HG03439 (cell line): ENCODE measurements at regions not wholly inside any gene's neighbourhood (a gene's known extent, or its start where the extent isn't known, plus 50 kb on each side); places are given as distances from the start of the nearest gene placed in this dataset.
"Not testable (repeated sequence)": the region's sequence is repeated elsewhere in the genome, so short reads cannot be mapped to it uniquely, and the experiment has no call there.

ENCODE experiments used
- ATAC-seq: cut with Tn5 transposase; IDR thresholded peaks from one replicate; pipeline ENCODE4 v1.9.1; 2021; ENCODE audit warnings: mild to moderate bottlenecking, moderate library complexity; ENCODE audit not compliant: unreplicated experiment

GRCh38 chr3:95227092-95227491, 1164.2 kb downstream of the NSUN3 start:
- no peak for ATAC-seq

DNA sequence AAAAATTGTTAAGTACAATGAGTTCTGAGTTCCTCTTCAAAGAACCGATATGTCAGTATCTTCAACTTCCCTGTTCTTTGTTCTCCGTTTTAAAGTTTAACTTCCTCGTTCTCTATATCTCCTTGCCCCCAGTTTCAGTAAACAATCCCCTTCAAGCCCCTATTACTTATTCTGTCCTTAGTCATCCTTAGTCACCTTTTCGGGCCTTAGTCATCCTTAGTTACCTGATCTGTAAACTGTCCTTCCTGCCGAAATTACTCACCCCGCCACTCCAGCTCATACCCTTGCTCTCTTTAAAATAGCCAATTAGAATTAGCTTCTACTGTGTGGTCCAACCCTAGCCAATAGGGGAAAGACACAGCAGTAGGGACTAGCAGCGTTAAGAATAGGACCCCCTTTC, 1165.6 kb downstream of the NSUN3 start:
- ATAC-seq, result no peak

GRCh38 chr3:95235916-95236315, 1173.1 kb downstream of the NSUN3 start:
- no peak for ATAC-seq

DNA sequence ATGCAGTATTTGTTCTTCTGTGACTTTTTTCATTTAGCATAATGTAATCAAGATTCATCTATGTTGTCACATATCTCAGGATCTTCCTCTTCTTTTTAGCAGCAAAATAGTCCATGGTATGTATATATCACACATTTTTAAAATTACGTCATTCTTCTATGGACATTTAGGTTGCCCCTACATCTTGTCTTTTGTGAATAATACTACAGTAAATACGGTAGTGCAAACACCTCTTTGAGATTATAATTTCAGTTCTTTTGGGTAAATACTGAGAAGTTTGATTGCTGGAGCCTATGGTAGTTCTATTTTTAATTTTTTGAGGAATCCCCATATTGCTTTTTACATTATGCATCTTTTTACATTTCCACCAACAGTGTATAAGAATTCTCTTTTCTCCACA, 1174.9 kb downstream of the NSUN3 start:
- no peak for ATAC-seq

DNA sequence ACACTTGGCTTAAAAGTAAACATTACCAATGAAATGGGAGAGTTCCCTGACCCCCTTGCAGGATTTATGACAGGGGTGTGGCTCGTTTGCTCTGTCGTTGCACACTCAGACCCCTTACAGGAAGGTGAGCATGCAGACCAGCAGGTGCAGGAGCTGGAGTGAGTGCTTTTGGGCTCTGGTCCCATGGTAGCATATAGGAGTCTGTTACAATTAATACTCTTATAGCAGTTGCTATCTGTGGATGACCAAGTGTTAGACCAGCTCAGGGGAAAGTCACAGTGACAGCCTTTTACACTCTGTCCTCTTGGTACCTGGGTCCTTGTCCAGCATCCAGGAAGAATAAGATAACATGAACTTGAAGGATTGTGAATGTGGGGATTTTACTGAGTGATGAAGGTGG, 1177.5 kb downstream of the NSUN3 start:
- no peak for ATAC-seq

DNA sequence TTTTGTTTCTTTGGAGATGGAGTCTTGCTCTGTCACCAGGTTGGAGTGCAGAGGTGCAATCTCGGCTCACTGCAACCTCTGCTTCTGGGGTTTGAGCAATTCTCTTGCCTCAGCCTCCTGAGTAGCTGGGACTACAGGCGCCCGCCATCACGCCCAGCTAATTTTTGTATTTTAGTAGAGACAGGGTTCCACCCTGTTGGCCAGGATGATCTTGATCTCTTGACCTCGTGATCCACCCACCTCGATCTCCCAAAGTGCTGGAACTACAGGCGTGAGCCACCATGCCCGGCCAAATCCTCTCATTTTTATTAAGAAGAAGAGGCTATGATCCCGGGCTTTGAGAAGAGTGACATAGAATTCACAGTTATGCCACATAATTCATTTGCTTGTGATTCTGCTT, 1178.4 kb downstream of the NSUN3 start:
- not testable (repeated sequence) for ATAC-seq

- no peak for ATAC-seq
These were observed 1183.6 kb downstream of the NSUN3 start for GRCh38 chr3:95246413-95246812.

DNA sequence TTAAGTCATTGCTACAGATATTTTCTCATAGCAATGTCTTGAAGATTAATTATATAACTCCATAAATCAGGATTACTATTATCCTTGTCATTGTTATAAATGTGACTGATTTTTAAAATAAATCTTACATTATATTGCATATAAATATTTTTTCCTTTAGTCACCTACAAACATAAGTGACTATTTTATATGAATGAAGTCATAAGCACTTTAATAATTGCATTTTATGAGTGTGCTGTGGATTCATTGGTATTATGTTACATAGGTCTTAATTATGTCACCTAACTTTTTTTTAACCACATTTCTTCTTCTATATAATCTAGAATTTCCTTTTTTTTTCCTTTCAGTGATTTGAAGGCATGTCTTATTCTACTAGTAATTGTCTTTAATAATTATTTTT, 1191.2 kb downstream of the NSUN3 start:
- no peak for ATAC-seq

- ATAC-seq, result no peak
These were observed 1191.9 kb downstream of the NSUN3 start for GRCh38 chr3:95254758-95255157.

GRCh38 chr3:95265129-95265528, 1202.3 kb downstream of the NSUN3 start:
- ATAC-seq, result no peak

DNA sequence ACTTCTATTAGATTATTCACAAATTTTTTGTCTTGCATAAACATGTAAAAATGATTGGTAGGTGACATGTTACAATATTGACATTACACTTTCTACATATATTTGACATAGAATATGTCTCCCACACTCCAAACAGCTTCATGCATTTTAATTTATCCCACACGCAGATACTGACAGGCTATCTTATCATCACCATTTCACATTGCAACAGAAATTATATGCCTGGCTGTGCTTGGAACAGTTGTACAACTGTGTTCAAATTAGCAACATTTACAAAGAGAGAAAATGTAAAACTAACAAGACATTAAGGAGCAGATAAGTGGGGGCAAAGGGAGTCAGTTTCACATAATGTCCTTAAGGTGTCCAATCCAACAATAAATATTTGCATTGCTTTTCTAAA, 1208.5 kb downstream of the NSUN3 start:
- ATAC-seq, result no peak

- ATAC-seq, result no peak
These were observed 1209.3 kb downstream of the NSUN3 start for GRCh38 chr3:95272166-95272565.

DNA sequence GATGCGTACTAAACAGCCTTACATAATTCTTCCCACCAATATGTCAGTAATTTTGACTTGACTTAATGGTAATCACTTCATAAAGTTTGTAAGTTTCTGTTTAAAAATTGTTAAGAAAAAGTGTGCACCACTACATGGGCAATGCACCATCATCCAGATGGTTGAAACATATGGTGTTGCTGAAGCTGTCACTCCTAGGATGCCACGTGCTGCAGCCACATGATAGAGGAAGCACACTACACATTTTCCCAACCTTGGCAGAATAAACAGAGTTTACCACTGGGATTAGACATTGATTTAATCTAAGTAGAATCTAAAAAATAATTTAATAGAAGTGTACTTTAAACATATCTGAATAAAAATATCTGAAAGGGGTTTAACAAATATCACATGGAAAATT, 1209.9 kb downstream of the NSUN3 start:
- no peak for ATAC-seq

DNA sequence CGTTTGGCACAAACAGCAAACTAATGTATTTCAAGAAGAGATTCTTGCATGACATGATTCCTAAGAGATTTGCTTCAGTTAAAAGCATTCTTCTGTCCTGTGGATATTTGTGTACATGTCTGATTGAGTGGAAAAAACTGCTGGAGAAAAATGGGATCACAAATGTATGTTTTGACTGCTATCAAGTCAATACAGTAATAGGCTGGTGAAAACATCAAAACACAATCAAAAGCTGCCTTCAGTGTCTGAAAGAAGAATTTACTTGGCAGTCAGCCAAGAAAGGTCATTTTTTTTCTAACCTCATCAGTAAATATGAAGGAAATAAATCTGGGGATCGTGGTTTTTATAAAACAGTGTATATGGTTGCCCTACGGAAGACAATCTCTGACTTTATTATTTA, 1214.8 kb downstream of the NSUN3 start:
- ATAC-seq, result no peak

DNA sequence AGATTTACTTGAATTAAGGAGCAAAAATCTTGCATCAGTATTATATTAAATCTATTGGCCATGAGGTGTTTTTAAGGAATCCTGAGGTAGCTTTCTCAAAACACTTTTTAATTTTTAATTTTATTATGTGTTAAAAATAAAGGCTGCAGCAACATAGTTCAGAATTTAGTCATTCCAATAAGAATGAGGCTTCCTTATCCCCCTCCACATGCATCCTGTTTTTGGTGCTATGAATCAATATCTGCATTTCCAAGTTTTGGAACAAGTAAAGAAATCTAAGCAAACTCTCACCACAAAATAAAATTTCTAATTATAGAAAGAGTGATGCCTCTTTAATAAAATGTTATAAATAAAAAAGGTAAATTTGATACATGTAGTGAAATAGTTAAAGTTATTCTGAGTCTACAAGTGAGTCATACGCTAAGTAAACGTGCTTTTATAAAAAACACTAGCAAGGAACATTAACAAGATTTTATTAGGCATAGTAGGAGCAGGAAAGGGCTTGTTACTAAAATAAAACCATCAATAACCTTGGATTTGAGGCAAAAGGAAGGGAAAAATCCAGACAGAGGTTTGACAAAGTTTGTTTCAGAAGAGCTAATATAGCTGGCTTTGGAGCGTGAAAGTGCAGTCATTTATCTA, 1218.0 kb downstream of the NSUN3 start:
- no peak for ATAC-seq

GRCh38 chr3:95289295-95289694, 1226.4 kb downstream of the NSUN3 start:
- no peak for ATAC-seq

DNA sequence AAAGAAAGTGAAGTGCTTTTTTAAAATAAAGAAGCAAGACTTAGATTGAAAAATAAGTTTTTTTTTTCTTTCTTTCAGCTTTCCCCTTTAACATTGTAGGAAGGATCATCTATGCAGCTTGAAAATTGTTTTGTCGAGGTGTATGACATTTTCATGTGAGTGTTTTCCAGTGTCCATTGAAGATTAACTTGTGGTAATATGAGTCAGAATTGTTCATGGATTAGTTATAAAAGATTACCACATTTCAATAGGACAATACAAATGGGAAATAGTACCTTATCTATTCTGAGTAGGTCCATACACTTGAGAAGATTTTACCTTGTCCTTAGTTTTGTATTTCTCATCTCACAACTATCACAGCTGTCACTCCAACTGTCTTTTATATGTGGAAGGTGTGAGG, 1234.7 kb downstream of the NSUN3 start:
- no peak for ATAC-seq

DNA sequence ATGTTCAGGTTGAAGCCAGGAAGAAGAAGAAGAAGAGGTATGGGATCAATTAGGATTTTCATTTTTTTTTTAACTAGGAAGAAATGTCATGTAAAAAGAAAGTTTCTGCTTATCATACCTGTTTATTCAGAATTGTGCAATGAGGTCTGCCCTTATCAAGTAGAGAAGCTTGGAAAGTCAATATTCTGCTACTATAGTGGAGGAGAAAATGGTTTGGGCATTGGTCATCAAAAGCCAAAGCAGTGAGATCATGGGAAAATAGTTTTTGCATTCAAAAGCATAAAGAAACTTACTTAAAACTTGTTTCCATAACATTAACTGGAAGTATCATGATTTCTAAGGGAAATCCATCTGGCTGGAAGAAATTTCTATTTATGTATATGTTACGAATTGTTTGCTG, 1239.2 kb downstream of the NSUN3 start:
- ATAC-seq, result no peak

DNA sequence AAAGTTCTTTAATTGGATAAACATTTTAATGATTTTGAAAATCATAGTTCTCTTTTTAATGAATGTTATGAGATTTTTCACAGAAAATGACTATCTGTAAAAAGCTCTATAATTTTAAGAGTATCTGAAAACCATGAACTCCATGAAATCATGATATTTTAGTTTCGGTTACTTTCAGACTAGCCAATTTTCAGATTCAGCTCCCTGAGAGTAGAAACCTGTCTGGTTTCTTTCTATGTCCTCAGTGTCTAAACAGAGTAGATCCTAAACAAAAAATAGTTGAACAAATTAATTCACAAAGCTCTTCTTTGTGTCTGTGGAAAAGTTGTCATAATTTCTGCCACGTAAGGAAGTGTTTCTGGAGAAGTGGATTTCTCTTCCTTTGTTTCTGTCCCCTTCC, 1247.7 kb downstream of the NSUN3 start:
- ATAC-seq, result no peak

DNA sequence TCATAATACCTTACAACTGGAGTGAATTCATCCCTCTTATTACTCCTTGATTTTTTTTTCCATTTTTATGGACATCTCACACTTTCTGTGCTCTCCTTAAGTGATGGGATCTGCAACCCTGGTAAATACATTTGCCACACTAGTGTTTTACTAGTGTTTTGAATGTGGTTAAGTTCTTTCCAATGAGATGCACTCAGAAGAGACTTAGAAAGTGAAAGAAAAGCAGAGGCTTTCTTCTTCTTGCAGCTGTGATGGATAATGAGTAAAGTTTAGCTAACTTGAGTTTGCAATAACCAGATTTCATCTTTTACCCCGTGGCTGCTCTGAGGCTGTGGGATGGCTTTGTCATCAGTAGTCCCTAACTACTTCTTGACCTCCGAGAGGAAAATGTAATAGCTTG, 1248.4 kb downstream of the NSUN3 start:
- ATAC-seq, result no peak

DNA sequence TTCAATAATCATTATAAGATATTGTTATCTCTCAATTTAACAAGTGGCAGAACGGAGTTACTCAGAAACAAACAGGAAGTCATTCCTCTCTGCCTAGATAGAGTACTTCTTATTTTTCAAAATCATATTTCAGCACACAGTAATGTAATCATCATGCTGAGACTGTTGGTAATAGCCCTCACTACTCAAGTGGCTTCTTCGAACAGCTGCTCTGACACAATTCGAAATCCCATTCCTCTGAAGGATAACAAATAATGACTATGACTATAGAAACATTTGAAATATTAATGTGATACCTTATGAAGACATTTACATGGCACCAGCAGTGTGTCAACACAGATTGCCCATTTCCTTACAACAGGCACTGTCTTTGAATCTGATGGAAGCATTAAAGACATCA, 1249.8 kb downstream of the NSUN3 start:
- no peak for ATAC-seq

- no peak for ATAC-seq
These were observed 1257.1 kb downstream of the NSUN3 start for GRCh38 chr3:95319921-95320494.

DNA sequence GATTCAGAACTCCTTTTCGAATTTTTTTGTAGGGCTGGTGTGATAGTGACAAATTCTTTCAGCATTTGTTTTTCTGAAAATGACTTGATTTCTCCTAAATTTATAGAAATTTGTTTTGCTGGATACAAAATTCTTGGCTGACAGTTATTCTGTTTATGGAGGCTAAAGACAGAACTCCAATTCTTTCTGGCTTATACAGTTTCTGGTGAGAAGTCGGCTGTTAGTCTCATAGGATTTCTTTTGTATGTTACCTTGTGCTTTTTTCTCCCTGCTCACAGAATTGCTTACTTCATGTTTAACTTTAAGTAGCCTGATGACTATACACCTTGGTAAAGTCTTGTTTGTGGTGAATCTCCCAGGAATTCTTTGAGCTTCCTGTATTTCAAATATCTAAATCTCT, 1264.6 kb downstream of the NSUN3 start:
- no peak for ATAC-seq
